Heart right ventricle (tissue), 16 donors: ENCODE measurements at regions not wholly inside any gene's neighbourhood (a gene's known extent, or its start where the extent isn't known, plus 50 kb on each side); places are given as distances from the start of the nearest gene placed in this dataset.
"Not testable (repeated sequence)": the region's sequence is repeated elsewhere in the genome, so short reads cannot be mapped to it uniquely, and the experiment has no call there.

Experiments used
- ATAC-seq, 8 donors: fragments of 200-7000 bp; cut with Tn5 transposase; one replicate each; pipeline ENCODE4 v1.9.1; 2020; ENCODE audit warnings: mild to moderate bottlenecking in 8 of 8, moderate library complexity in 8 of 8, moderate number of reproducible peaks in 1 of 8
- DNase-seq, 2 donors: peaks; one replicate each; pipeline ENCODE4 v3.0.0-alpha.2; 2020
- H3K27ac ChIP-seq, 10 donors: fragments of 200-600 bp; sonication (generic) in 2 of 10; one replicate each; pipeline versions ENCODE4 v1.5.0 to v1.8.0; 2020 to 2022; ENCODE audit warnings: mild to moderate bottlenecking in 3 of 10
- H3K27me3 ChIP-seq, 7 donors: fragments of 200-600 bp; one replicate each; pipeline ENCODE4 v1.8.0; 2021 to 2022; ENCODE audit warnings: mild to moderate bottlenecking in 2 of 7
- H3K36me3 ChIP-seq, 9 donors: fragments of 200-600 bp; sonication (generic) in 1 of 9; one replicate each; pipeline versions ENCODE4 v1.5.0 to v1.8.0; 2020 to 2022; ENCODE audit warnings: mild to moderate bottlenecking in 2 of 9
- H3K4me1 ChIP-seq, 9 donors: fragments of 200-600 bp; sonication (generic) in 1 of 9; one replicate each; pipeline versions ENCODE4 v1.5.0 to v1.8.0; 2020 to 2022; ENCODE audit warnings: mild to moderate bottlenecking in 4 of 9
- H3K4me3 ChIP-seq, 10 donors: fragments of 200-600 bp; sonication (generic) in 2 of 10; one replicate each; pipeline versions ENCODE4 v1.5.0 to v1.8.0; 2020 to 2022; ENCODE audit warnings: mild to moderate bottlenecking in 7 of 10, moderate library complexity in 2 of 10
- H3K9me3 ChIP-seq, 11 donors: fragments of 200-600 bp in 10 of 11; sonication (generic) in 2 of 11; one replicate each; pipeline versions ENCODE4 v1.5.0 to v1.8.0; 2013 to 2022; ENCODE audit warnings: mild to moderate bottlenecking in 2 of 11, control low read depth in 1 of 11, moderate library complexity in 1 of 11
- WGBS, 2 donors: extraction: QIAGEN DNeasy Blood & Tissue Kit; methylation state at CpG; one replicate each; pipeline ENCODE4 v1.1.7; 2013; ENCODE audit warnings: inconsistent platforms in 1 of 2; 5-methylcytosine and 5-hydroxymethylcytosine counted together
- intact Hi-C, 10 donors: fragments of 100-400 bp; cut with DNase I; formaldehyde crosslinking; loops; one replicate each; pipeline versions ENCODE4 v1.11.1 to v1.14.2; 2022
- TF ChIP-seq, protein P1 (sequence below), 9 donors: fragments of 200-600 bp; sonication (generic) in 2 of 9; IDR thresholded peaks; one replicate each; pipeline versions ENCODE4 v1.5.0 to v1.8.0; 2021 to 2022; ENCODE audit warnings: antibody characterized with exemption in 9 of 9, mild to moderate bottlenecking in 5 of 9, moderate library complexity in 1 of 9
- donor health status: Arrhythmogenic right ventricular cardiomyopathy.
- donor health status: ischemic (EF 13 %, LVEDD 7.1; RV severe dilation, severe dysfunction).
- donor health status: healthy with polysubstance abuse.
- donor health status: DM: no; HTN: yes; CAD: no.
- donor health status: DM: no; HTN: no; CAD: no.
- donor health status: ischemic (EF 25% LVEDD 6.9; RV normal size, moderate dysfunction).
- donor health status: ischemic (EF 25% LVEDD 5.7; RV mildly dilated, moderate dysfunction).
- donor health status: healthy.
- donor health status: DM: yes; HTN: yes; CAD: no.
- donor health status: Ischemic cardiomyopathy.
- donor health status: ischemic (EF 35%, LVEDD 5.7; RV mildly dilated, moderate dysfunction).
- donor health status: nonischemic (EF 11% LVEDD 7.7; RV severe dilation, severe dysfunction).
- donor health status: DM: yes; HTN: yes; CAD: no.
- donor health status: PGD.
- donor health status: ischemic (EF 29% LVEDD 5.4; RV normal size, mild dysfunction).
- donor health status: nonischemic (EF 23%, LVEDD 6.1; RV moderate dilation, normal function).

DNA sequence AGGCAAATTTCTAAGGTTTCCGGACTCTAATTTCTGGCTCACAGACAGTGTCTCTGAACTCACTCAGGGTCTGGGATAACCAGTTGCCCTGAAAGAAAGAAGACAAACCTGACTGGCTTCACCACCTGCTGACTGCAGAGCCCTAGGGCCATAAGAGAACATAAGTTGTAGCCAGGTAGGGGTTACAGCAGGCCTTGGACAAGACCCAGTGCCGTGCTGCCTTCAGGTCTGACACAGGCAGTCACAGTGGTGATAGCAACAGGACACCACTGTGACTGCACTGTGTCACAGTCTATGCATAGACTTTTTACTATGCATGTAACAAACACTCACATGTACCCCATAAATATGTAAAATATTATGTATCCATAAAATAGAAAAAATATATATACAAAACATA, 508.5 kb downstream of the PID1 start:
- no peak overlapping the region for H3K4me3 ChIP-seq
- H3K4me1 ChIP-seq, result peaks cover 0 to 5% (median 0%) of the 10 kb centered on the region in 9 donors
- peak in 5 of 8 donors; percentile 44 to 76 (median 63) for ATAC-seq
- no peak for DNase-seq
- WGBS, 2 donors, result 63 to 70% methylated on average over 2 of the region's 2 CpGs
- no peaks in the 10 kb centered on the region for H3K9me3 ChIP-seq
- no peak overlapping the region for H3K27ac ChIP-seq
- intact Hi-C loops, result no loop called here
- no peaks in the 10 kb centered on the region for H3K27me3 ChIP-seq
- no peaks in the 10 kb centered on the region for H3K36me3 ChIP-seq
- TF ChIP-seq, protein P1, sequence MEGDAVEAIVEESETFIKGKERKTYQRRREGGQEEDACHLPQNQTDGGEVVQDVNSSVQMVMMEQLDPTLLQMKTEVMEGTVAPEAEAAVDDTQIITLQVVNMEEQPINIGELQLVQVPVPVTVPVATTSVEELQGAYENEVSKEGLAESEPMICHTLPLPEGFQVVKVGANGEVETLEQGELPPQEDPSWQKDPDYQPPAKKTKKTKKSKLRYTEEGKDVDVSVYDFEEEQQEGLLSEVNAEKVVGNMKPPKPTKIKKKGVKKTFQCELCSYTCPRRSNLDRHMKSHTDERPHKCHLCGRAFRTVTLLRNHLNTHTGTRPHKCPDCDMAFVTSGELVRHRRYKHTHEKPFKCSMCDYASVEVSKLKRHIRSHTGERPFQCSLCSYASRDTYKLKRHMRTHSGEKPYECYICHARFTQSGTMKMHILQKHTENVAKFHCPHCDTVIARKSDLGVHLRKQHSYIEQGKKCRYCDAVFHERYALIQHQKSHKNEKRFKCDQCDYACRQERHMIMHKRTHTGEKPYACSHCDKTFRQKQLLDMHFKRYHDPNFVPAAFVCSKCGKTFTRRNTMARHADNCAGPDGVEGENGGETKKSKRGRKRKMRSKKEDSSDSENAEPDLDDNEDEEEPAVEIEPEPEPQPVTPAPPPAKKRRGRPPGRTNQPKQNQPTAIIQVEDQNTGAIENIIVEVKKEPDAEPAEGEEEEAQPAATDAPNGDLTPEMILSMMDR (IDR thresholded peaks at IDR 0.05), result no peak

DNA sequence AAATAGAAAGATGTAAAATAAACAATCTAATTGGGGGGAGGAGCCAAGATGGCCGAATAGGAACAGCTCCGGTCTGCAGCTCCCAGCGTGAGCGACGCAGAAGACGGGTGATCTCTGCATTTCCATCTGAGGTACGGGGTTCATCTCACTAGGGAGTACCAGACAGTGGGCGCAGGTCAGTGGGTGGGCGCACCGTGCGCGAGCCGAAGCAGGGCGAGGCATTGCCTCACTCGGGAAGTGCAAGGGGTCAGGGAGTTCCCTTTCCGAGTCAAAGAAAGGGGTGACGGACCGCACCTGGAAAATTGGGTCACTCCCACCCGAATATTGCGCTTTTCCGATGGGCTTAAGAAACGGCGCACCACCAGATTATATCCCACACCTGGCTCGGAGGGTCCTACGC, 515.4 kb downstream of the PID1 start:
- H3K9me3 ChIP-seq, H3K27me3 ChIP-seq, H3K36me3 ChIP-seq, DNase-seq, H3K4me3 ChIP-seq, H3K4me1 ChIP-seq, intact Hi-C loops, ATAC-seq, H3K27ac ChIP-seq: not testable (repeated sequence)
- 92 to 93% methylated on average over 25 of the region's 25 CpGs for WGBS, 2 donors

DNA sequence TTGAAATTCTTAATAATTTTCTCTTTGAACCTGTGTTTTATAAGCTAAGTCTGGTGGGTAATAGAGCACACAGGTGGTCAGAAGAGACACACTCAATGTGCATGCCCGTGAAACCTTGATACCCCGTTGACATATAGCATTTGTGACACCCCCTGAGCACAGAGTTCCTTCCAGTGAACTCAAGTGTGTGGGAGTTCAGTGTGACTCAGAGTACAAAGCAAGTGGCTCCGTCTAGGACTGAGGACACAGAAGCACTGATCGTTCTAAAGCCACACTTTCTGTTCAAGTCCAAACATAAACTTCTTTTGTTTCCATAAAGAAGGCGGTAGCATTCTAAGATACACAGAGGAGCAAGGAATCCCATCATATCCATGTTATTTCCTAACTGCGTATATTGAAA, 523.6 kb downstream of the PID1 start:
- Histone ChIP-seq H3K27ac (no peak overlapping the region), H3K4me1 (no peaks in the 10 kb centered on the region), H3K36me3 (no peaks in the 10 kb centered on the region), H3K27me3 (no peaks in the 10 kb centered on the region), H3K9me3 (no peaks in the 10 kb centered on the region), H3K4me3 (no peak overlapping the region)
- intact Hi-C loops, result no loop called here
- ATAC-seq (no peak), DNase-seq (no peak)
- TF ChIP-seq, protein P1 (IDR thresholded peaks at IDR 0.05), result no peak
- whole genome bisulfite sequencing, 2 donors, result 56 to 57% methylated on average over 6 of the region's 6 CpGs

DNA sequence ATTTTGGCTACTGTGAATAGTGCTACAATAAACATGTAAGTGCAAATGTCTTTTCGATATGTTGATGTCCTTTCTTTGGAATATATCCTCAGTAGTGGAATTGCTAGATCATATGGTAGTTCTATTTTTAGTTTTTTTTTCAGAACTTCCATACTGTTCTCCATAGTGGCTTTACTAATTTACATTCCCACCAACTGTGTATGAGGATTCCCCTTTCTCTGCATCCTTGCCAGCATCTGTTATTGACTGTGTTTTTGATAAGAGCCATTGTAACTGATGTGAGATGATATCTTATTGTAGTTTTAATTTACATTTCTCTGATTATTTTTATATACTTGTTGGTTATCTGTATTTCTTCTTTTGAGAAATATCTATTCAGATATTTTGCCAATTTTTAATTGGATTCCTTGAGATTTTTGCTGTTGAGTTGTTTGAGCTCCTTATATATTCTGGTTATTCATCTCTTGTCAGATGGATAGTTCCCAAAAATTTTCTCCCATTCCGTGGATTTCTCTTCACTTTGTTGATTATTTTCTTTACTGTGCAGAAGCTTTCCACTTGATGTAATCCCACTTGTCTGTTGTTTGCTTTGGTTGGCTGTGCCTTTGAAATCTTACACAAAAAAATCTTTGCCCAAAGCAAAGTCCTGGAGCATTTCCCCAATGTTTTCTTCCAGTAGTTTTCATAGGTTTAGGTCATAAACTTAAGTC, 532.3 kb downstream of the PID1 start:
- Histone ChIP-seq H3K9me3 (peaks cover 0 to 5% (median 0%) of the 10 kb centered on the region in 11 donors), H3K4me3 (no peak overlapping the region), H3K36me3 (no peaks in the 10 kb centered on the region), H3K4me1 (no peaks in the 10 kb centered on the region), H3K27ac (no peak overlapping the region), H3K27me3 (no peaks in the 10 kb centered on the region)
- WGBS, 2 donors, result 66 to 76% methylated on average over 2 of the region's 2 CpGs
- intact Hi-C loops, result no loop called here
- no peak for DNase-seq
- TF ChIP-seq, protein P1 (IDR thresholded peaks at IDR 0.05), result no peak
- no peak for ATAC-seq

DNA sequence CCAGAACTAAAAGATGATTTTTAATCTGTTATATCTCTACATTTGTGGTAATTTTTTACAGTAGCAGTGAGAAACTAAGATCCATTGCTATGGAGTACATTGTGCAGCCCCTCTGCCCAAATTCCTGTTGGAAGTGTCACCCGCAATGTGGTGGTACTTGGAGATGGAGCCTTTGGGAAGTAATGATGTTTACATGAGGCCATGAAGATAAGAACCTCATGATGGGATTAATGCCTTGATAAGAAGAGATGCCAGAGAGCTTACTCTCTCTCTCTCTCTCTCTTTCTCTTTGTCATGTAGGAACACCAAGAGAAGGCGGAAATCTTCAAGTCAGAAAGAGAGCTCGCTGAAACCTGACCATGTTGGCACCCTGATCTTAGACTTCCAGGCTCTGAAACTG, 535.4 kb downstream of the PID1 start:
- ATAC-seq, result no peak
- TF ChIP-seq, protein P1 (IDR thresholded peaks at IDR 0.05), result no peak
- WGBS, 2 donors, result 73 to 89% methylated on average over 3 of the region's 3 CpGs
- Histone ChIP-seq H3K27ac (no peak overlapping the region), H3K9me3 (peaks cover 0 to 3% (median 0%) of the 10 kb centered on the region in 11 donors), H3K27me3 (no peaks in the 10 kb centered on the region), H3K4me1 (no peaks in the 10 kb centered on the region), H3K36me3 (no peaks in the 10 kb centered on the region), H3K4me3 (no peak overlapping the region)
- DNase-seq, result no peak
- intact Hi-C loops, result no loop called here
